ENCODE measurements at regions not wholly inside any gene's neighbourhood (a gene's known extent, or its start where the extent isn't known, plus 50 kb on each side); places are given as distances from the start of the nearest gene placed in this dataset.
"Not testable (repeated sequence)": the region's sequence is repeated elsewhere in the genome, so short reads cannot be mapped to it uniquely, and the experiment has no call there.

- DNase-seq (ENCODE audit: low spot score), result not testable (repeated sequence)
These were observed 137.7 kb downstream of the CRLF3 start for GRCh38 chr17:30686538-30687479.

DNA sequence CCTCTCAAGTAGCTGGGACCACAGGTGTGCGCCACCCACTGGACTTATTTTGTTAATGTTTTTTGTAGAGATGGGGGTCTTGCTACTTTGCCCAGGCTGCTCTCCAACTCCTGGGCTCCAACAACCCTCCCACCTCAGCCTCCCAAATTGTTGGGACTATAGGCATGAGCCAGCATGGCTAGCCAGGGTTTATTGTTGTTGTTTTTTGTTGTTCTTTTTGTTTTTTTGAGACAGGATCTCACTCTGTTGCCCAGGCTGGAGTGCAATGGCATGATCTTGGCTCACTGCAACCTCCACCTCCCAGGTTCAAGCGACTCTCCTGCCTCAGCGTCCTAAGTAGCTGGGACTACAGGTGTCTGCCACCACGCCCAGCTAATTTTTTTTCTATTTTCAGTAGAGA lies 142.2 kb downstream of the CRLF3 start:
- not testable (repeated sequence) for DNase-seq (ENCODE audit: low spot score)

- DNase-seq (ENCODE audit: low spot score), result not testable (repeated sequence)
These were observed 143.8 kb downstream of the CRLF3 start for GRCh38 chr17:30680681-30681080.

DNA sequence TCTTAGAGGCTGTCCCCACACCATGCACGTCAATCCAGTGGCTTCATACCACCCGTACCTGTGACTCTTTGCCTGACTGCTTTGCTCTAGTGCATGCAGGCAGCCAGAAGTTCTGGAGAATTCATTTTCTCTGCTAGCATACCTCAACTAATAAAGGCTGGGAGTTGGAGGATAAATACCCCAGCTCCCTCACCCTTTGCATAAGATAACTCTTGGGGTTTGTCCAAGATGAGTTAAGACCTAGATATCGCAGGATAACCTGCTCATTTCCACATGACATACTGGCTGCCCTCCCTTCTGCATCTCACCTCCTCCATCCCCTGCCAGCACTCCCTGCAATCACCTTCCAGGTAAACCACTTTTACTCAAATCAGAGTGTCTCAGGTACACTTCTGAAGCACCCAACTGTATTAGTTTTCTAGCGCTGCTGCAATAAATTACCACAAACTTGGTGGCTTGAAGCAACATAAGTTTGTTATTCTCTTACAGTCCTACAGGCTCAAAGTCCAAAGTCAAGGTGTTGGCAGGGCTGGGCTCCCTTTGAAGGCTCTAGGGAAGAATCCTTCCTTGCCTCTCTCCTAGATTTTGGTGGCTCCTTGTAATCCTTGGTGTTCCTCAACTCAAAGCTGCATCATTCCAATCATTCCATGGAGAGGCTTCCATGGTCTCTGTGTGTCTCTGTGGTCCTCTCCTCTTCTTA lies 146.8 kb downstream of the CRLF3 start:
- no peak for DNase-seq (ENCODE audit: low spot score)

DNA sequence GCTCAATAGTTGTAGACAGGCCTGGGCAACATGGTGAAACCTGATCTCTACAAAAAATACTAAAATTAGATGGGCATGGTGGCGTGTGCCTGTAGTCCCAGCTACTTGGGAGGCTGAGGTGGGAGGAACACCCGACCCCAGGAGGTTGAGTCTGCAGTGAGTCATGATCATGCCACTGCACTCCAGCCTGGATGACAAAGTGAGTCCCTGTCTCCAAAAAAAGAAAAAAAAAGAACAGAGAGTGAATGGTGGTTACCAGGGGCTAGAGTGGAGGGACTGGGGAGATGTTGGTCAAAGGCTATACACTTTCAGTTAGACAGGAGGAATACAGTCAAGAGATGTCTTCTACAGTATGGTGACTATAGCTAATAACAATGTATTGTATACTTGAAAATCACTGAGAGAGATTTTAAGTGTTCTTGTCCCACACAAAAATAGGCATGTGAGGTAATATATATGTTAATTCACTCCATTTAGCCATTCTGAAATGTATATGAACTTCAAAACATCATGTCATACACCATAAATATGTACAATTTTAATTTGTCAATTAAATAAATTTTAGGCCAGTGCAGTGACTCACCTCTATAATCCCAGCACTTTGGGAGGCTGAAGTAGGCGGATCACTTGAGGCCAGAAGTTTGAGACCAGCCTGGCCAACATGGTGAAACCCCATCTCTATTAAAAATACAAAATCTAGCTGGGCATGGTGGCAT lies 148.6 kb downstream of the CRLF3 start:
- not testable (repeated sequence) for DNase-seq (ENCODE audit: low spot score)

- DNase-seq (ENCODE audit: low spot score), result not testable (repeated sequence)
These were observed 155.3 kb downstream of the CRLF3 start for GRCh38 chr17:30669217-30669649.

- not testable (repeated sequence) for DNase-seq (ENCODE audit: low spot score)
These were observed 155.9 kb downstream of the CRLF3 start for GRCh38 chr17:30668360-30669181.

DNA sequence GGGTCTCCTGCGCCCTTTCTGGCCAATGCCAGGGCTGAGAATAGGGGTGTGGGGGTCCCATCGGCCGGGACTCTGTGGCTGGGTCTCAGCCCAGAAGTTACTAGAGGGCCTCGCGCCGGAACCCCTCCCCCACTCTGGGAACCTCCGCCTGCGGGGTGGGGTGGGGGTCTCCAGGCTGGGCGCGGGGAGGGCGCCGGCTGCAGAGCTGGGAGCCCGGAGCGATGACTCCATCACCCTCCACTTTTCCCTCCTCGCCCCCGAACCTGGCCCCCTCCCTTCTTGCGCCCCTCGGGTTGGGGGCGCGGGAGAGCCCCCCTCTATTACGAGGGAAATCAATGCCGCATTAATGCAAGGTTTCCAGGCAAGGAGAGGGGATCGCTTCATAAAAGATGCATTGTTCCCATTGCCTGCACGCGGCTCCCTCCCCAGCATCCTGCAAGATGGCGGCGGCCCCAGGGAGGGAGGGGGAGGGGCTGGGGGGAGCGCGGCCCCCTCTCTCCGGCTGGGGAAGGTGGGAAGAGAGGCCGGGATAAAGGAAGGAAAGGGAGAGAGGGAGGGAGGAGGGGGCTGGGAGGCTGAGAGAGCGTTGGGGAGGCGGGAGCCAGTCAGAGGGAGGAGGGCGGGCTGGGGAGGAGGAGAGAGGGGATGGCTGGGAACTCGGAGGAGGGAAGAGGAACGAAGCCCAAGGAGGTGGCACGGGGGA lies 156.7 kb downstream of the CRLF3 start:
- peak; percentile 46 for DNase-seq (ENCODE audit: low spot score)

GRCh38 chr17:30666838-30667656 lies 157.4 kb downstream of the CRLF3 start:
- DNase-seq (ENCODE audit: low spot score), result not testable (repeated sequence)

GRCh38 chr17:30663727-30664455 lies 160.6 kb downstream of the CRLF3 start:
- not testable (repeated sequence) for DNase-seq (ENCODE audit: low spot score)

GRCh38 chr17:30657148-30657547 lies 167.3 kb downstream of the CRLF3 start:
- DNase-seq (ENCODE audit: low spot score), result not testable (repeated sequence)

- DNase-seq (ENCODE audit: low spot score), result not testable (repeated sequence)
These were observed 171.5 kb downstream of the CRLF3 start for GRCh38 chr17:30653038-30653437.

GRCh38 chr17:30650149-30650548 lies 172.9 kb downstream of the GOSR1 start:
- not testable (repeated sequence) for DNase-seq (ENCODE audit: low spot score)

GRCh38 chr17:30648015-30648620 lies 170.9 kb downstream of the GOSR1 start:
- DNase-seq (ENCODE audit: low spot score), result not testable (repeated sequence)

GRCh38 chr17:30645875-30646274 lies 168.7 kb downstream of the GOSR1 start:
- not testable (repeated sequence) for DNase-seq (ENCODE audit: low spot score)

DNA sequence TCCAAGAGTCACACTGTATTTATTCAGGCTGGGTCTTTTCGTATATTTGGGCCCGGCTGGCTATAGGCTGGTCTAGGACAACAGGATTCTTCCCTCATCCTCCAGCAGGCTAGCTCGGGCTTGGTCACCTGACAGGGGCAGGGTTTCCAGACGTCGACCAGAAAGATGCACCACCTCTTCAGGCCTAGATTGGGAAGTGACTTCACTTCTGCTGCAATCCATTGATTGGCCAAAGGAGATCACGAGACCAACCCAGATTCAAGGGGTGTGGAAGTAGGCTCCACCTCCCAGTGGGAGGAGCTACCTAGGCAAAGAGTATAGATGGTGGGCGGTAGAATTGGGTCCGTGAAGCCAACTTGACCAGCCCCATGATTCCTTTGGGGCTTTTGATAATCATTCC lies 167.5 kb downstream of the GOSR1 start:
- not testable (repeated sequence) for DNase-seq (ENCODE audit: low spot score)

DNA sequence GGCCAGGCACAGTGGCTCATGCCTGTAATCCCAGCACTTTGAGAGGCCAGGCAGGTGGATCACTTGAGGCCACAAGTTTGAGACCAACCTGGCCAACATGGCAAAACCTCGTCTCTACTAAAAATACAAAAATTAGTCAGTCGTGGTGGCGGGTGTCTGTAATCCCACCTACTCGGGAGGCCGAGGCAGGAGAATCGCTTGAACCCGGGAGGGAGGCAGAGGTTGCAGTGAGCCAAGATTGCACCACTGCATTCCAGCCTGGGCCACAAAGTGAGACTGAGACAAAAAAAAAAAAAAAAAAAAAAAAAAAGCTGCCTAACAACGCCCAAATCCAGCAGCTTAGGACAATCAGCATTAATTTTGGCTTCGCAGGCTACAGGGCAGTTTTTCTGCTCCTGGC lies 167.1 kb downstream of the GOSR1 start:
- not testable (repeated sequence) for DNase-seq (ENCODE audit: low spot score)

- not testable (repeated sequence) for DNase-seq (ENCODE audit: low spot score)
These were observed 164.2 kb downstream of the GOSR1 start for GRCh38 chr17:30641428-30641827.
